ENCODE measurements at regions not wholly inside any gene's neighbourhood (a gene's known extent, or its start where the extent isn't known, plus 50 kb on each side); places are given as distances from the start of the nearest gene placed in this dataset.

DNA sequence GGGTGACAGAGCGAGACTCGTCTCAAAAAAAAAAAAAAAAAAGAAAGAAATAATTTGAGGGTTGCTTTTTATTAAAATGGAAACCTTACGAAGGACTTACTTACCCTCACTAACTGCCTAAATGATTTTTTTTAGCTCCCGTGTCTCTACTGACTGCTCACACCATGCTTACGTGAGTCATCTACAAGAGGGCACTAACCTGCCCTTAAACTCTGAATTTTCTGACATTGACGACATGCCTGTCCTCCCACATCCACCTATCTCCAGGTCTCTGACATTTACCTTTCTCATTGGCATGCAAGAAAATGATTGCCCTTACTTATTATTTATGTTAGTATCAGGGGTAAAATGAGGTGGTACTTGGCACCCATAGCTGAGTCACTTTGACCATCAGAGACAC is 1286.3 kb upstream of the AUTS2 start:
- no peak for TF ChIP-seq REST (IDR thresholded peaks at IDR 0.05; ENCODE audit: insufficient read depth in 1 of 2, low read depth in 2 of 2, low read length in 2 of 2)
- no peak for TF ChIP-seq FOXP2 (optimal IDR thresholded peaks at IDR 0.05; ENCODE audit: borderline replicate concordance, extremely low read depth, extremely low read length, insufficient read depth)
- TF ChIP-seq SIN3A (IDR thresholded peaks at IDR 0.05; ENCODE audit: borderline replicate concordance, insufficient read depth, low read length), result no peak
- no peak for TF ChIP-seq POLR2AphosphoS5 (IDR thresholded peaks at IDR 0.05; ENCODE audit: low read depth, low read length)
- TF ChIP-seq TAF1 (IDR thresholded peaks at IDR 0.05; ENCODE audit: borderline replicate concordance, insufficient read depth, low read length), result no peak

GRCh38 chr7:68313806-68314205 is 1284.5 kb upstream of the AUTS2 start:
- TF ChIP-seq TAF1 (IDR thresholded peaks at IDR 0.05; ENCODE audit: borderline replicate concordance, insufficient read depth, low read length) (no peak), SIN3A (IDR thresholded peaks at IDR 0.05; ENCODE audit: borderline replicate concordance, insufficient read depth, low read length) (no peak), POLR2AphosphoS5 (IDR thresholded peaks at IDR 0.05; ENCODE audit: low read depth, low read length) (no peak), REST (IDR thresholded peaks at IDR 0.05; ENCODE audit: insufficient read depth in 1 of 2, low read depth in 2 of 2, low read length in 2 of 2) (no peak), FOXP2 (optimal IDR thresholded peaks at IDR 0.05; ENCODE audit: borderline replicate concordance, extremely low read depth, extremely low read length, insufficient read depth) (no peak)

DNA sequence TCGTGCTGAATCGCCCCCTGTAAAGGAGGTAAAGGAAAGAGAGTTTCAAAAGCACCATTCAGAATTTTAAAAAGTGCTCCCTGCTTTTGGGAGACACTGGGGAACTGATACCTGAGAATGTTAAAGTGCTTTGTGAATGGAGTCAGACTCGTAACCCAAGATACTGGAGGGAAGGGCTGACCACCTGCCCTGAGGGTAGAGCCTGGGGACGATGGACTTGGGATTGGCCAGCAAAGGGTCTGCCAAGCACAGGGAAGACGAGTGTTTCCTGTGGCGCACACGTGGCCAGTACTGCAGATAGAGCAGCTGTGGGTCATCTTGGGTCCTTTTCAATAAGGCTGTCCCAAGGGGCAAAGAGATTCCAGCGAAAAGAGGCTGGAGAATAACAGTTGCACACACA is 1284.1 kb upstream of the AUTS2 start:
- no peak for TF ChIP-seq POLR2AphosphoS5 (IDR thresholded peaks at IDR 0.05; ENCODE audit: low read depth, low read length)
- no peak for TF ChIP-seq TAF1 (IDR thresholded peaks at IDR 0.05; ENCODE audit: borderline replicate concordance, insufficient read depth, low read length)
- no peak for TF ChIP-seq SIN3A (IDR thresholded peaks at IDR 0.05; ENCODE audit: borderline replicate concordance, insufficient read depth, low read length)
- TF ChIP-seq REST (IDR thresholded peaks at IDR 0.05; ENCODE audit: insufficient read depth in 1 of 2, low read depth in 2 of 2, low read length in 2 of 2), result no peak

DNA sequence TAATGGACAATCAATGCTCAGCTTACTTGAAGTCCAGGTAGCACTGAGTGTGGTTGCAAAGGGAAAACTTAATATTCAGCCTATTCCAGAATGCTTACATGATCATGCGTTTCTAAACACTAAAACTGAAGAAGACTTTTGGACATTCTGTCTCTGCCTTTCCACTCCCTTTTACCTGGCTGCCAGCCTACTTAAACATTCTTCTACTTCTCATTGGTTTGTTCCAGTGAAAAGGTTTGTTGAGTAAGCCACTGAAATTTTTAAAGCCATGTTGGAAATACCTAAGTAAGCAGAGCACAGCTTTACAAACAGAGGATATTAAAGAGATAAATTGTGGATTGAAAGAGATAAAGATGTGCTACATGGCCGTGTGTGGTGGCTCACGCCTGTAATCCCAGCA is 1280.8 kb upstream of the AUTS2 start:
- TF ChIP-seq REST (IDR thresholded peaks at IDR 0.05; ENCODE audit: insufficient read depth in 1 of 2, low read depth in 2 of 2, low read length in 2 of 2) (no peak), POLR2AphosphoS5 (IDR thresholded peaks at IDR 0.05; ENCODE audit: low read depth, low read length) (no peak), TAF1 (IDR thresholded peaks at IDR 0.05; ENCODE audit: borderline replicate concordance, insufficient read depth, low read length) (no peak), FOXP2 (optimal IDR thresholded peaks at IDR 0.05; ENCODE audit: borderline replicate concordance, extremely low read depth, extremely low read length, insufficient read depth) (no peak), SIN3A (IDR thresholded peaks at IDR 0.05; ENCODE audit: borderline replicate concordance, insufficient read depth, low read length) (no peak)

GRCh38 chr7:68319061-68319460 is 1279.2 kb upstream of the AUTS2 start:
- TF ChIP-seq FOXP2 (optimal IDR thresholded peaks at IDR 0.05; ENCODE audit: borderline replicate concordance, extremely low read depth, extremely low read length, insufficient read depth) (no peak), TAF1 (IDR thresholded peaks at IDR 0.05; ENCODE audit: borderline replicate concordance, insufficient read depth, low read length) (no peak), POLR2AphosphoS5 (IDR thresholded peaks at IDR 0.05; ENCODE audit: low read depth, low read length) (no peak), SIN3A (IDR thresholded peaks at IDR 0.05; ENCODE audit: borderline replicate concordance, insufficient read depth, low read length) (no peak), REST (IDR thresholded peaks at IDR 0.05; ENCODE audit: insufficient read depth in 1 of 2, low read depth in 2 of 2, low read length in 2 of 2) (no peak)

Measured in PFSK-1 (cell line).